ENCODE measurements at regions not wholly inside any gene's neighbourhood (a gene's known extent, or its start where the extent isn't known, plus 50 kb on each side); places are given as distances from the start of the nearest gene placed in this dataset.

DNA sequence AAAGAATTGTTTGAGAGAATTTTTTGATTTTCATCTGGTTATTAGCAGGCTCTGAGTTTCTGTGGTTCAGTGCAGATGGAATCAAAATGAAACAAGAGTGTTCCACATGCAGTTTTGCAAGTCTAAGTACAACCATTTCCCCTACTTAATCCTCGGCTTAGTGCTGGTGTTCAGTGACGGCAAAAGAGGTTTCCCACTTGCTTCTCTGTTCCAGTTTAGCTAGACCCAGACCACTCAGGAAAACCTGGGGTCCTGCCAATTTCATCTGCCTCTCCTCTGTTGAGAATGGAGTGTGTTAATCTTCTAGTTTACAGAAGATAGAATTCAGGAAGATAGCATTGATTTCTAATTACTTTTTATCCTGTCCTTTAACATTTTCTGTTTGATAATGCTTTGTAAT lies 996.2 kb upstream of the FANCL start (continued):
- TF ChIP-seq, protein P1, sequence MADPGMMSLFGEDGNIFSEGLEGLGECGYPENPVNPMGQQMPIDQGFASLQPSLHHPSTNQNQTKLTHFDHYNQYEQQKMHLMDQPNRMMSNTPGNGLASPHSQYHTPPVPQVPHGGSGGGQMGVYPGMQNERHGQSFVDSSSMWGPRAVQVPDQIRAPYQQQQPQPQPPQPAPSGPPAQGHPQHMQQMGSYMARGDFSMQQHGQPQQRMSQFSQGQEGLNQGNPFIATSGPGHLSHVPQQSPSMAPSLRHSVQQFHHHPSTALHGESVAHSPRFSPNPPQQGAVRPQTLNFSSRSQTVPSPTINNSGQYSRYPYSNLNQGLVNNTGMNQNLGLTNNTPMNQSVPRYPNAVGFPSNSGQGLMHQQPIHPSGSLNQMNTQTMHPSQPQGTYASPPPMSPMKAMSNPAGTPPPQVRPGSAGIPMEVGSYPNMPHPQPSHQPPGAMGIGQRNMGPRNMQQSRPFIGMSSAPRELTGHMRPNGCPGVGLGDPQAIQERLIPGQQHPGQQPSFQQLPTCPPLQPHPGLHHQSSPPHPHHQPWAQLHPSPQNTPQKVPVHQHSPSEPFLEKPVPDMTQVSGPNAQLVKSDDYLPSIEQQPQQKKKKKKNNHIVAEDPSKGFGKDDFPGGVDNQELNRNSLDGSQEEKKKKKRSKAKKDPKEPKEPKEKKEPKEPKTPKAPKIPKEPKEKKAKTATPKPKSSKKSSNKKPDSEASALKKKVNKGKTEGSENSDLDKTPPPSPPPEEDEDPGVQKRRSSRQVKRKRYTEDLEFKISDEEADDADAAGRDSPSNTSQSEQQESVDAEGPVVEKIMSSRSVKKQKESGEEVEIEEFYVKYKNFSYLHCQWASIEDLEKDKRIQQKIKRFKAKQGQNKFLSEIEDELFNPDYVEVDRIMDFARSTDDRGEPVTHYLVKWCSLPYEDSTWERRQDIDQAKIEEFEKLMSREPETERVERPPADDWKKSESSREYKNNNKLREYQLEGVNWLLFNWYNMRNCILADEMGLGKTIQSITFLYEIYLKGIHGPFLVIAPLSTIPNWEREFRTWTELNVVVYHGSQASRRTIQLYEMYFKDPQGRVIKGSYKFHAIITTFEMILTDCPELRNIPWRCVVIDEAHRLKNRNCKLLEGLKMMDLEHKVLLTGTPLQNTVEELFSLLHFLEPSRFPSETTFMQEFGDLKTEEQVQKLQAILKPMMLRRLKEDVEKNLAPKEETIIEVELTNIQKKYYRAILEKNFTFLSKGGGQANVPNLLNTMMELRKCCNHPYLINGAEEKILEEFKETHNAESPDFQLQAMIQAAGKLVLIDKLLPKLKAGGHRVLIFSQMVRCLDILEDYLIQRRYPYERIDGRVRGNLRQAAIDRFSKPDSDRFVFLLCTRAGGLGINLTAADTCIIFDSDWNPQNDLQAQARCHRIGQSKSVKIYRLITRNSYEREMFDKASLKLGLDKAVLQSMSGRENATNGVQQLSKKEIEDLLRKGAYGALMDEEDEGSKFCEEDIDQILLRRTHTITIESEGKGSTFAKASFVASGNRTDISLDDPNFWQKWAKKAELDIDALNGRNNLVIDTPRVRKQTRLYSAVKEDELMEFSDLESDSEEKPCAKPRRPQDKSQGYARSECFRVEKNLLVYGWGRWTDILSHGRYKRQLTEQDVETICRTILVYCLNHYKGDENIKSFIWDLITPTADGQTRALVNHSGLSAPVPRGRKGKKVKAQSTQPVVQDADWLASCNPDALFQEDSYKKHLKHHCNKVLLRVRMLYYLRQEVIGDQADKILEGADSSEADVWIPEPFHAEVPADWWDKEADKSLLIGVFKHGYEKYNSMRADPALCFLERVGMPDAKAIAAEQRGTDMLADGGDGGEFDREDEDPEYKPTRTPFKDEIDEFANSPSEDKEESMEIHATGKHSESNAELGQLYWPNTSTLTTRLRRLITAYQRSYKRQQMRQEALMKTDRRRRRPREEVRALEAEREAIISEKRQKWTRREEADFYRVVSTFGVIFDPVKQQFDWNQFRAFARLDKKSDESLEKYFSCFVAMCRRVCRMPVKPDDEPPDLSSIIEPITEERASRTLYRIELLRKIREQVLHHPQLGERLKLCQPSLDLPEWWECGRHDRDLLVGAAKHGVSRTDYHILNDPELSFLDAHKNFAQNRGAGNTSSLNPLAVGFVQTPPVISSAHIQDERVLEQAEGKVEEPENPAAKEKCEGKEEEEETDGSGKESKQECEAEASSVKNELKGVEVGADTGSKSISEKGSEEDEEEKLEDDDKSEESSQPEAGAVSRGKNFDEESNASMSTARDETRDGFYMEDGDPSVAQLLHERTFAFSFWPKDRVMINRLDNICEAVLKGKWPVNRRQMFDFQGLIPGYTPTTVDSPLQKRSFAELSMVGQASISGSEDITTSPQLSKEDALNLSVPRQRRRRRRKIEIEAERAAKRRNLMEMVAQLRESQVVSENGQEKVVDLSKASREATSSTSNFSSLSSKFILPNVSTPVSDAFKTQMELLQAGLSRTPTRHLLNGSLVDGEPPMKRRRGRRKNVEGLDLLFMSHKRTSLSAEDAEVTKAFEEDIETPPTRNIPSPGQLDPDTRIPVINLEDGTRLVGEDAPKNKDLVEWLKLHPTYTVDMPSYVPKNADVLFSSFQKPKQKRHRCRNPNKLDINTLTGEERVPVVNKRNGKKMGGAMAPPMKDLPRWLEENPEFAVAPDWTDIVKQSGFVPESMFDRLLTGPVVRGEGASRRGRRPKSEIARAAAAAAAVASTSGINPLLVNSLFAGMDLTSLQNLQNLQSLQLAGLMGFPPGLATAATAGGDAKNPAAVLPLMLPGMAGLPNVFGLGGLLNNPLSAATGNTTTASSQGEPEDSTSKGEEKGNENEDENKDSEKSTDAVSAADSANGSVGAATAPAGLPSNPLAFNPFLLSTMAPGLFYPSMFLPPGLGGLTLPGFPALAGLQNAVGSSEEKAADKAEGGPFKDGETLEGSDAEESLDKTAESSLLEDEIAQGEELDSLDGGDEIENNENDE (IDR thresholded peaks at IDR 0.05; ENCODE audit: insufficient replicate concordance, low read length): no peak
- TF ChIP-seq BCL11A (IDR thresholded peaks at IDR 0.05; ENCODE audit: low read depth in 2 of 2, low read length in 2 of 2): no peak
- TF ChIP-seq MAFK (IDR thresholded peaks at IDR 0.05; ENCODE audit: low read depth, low read length): no peak
- no peak for TF ChIP-seq BACH1 (IDR thresholded peaks at IDR 0.05; ENCODE audit: low read length)
- TF ChIP-seq, protein P2, sequence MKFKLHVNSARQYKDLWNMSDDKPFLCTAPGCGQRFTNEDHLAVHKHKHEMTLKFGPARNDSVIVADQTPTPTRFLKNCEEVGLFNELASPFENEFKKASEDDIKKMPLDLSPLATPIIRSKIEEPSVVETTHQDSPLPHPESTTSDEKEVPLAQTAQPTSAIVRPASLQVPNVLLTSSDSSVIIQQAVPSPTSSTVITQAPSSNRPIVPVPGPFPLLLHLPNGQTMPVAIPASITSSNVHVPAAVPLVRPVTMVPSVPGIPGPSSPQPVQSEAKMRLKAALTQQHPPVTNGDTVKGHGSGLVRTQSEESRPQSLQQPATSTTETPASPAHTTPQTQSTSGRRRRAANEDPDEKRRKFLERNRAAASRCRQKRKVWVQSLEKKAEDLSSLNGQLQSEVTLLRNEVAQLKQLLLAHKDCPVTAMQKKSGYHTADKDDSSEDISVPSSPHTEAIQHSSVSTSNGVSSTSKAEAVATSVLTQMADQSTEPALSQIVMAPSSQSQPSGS (IDR thresholded peaks at IDR 0.05; ENCODE audit: low read length): no peak
- no peak for TF ChIP-seq TCF12 (IDR thresholded peaks at IDR 0.05; ENCODE audit: low read depth, low read length)
- no peak for TF ChIP-seq POLR2AphosphoS5 (IDR thresholded peaks at IDR 0.05; ENCODE audit: low read depth, low read length)
